ENCODE measurements at regions not wholly inside any gene's neighbourhood (a gene's known extent, or its start where the extent isn't known, plus 50 kb on each side); places are given as distances from the start of the nearest gene placed in this dataset.
"Not testable (repeated sequence)": the region's sequence is repeated elsewhere in the genome, so short reads cannot be mapped to it uniquely, and the experiment has no call there.

GRCh38 chr2:65957886-65958285, 477.0 kb upstream of the MEIS1 start:
- no peak for DNase-seq (ENCODE audit: low read depth in 3 of 3)

- DNase-seq (ENCODE audit: low read depth in 3 of 3), result no peak
Measured at GRCh38 chr2:65957454-65957853, 477.5 kb upstream of the MEIS1 start.

- no peak for DNase-seq (ENCODE audit: low read depth in 3 of 3)
Measured at GRCh38 chr2:65955259-65955658, 479.7 kb upstream of the MEIS1 start.

GRCh38 chr2:65952966-65953761, 481.8 kb upstream of the MEIS1 start:
- DNase-seq (ENCODE audit: low read depth in 3 of 3), result no peak

- no peak for DNase-seq (ENCODE audit: low read depth in 3 of 3)
Measured at GRCh38 chr2:65944213-65944612, 490.7 kb upstream of the MEIS1 start.

- DNase-seq (ENCODE audit: low read depth in 3 of 3), result no peak
Measured at GRCh38 chr2:65943099-65943786, 491.7 kb upstream of the MEIS1 start.

GRCh38 chr2:65940856-65941255, 494.1 kb upstream of the MEIS1 start:
- no peak for DNase-seq (ENCODE audit: low read depth in 3 of 3)

- DNase-seq (ENCODE audit: low read depth in 3 of 3), result no peak
Measured at GRCh38 chr2:65939687-65940086, 495.2 kb upstream of the MEIS1 start.

- no peak for DNase-seq (ENCODE audit: low read depth in 3 of 3)
Measured at GRCh38 chr2:65937379-65938160, 497.4 kb upstream of the MEIS1 start.

GRCh38 chr2:65934992-65935629, 499.8 kb upstream of the MEIS1 start:
- DNase-seq (ENCODE audit: low read depth in 3 of 3), result no peak

GRCh38 chr2:65932571-65932970, 500.2 kb upstream of the SPRED2 start:
- DNase-seq (ENCODE audit: low read depth in 3 of 3), result no peak

- no peak for DNase-seq (ENCODE audit: low read depth in 3 of 3)
Measured at GRCh38 chr2:65931056-65931455, 498.7 kb upstream of the SPRED2 start.

- no peak for DNase-seq (ENCODE audit: low read depth in 3 of 3)
Measured at GRCh38 chr2:65930259-65930658, 497.9 kb upstream of the SPRED2 start.

GRCh38 chr2:65929664-65930063, 497.3 kb upstream of the SPRED2 start:
- DNase-seq (ENCODE audit: low read depth in 3 of 3), result not testable (repeated sequence)

GRCh38 chr2:65922794-65923193, 490.4 kb upstream of the SPRED2 start:
- DNase-seq (ENCODE audit: low read depth in 3 of 3), result no peak

- DNase-seq (ENCODE audit: low read depth in 3 of 3), result no peak
Measured at GRCh38 chr2:65922030-65922429, 489.6 kb upstream of the SPRED2 start.

- DNase-seq (ENCODE audit: low read depth in 3 of 3), result no peak
Measured at GRCh38 chr2:65921116-65921515, 488.7 kb upstream of the SPRED2 start.

GRCh38 chr2:65920659-65921058, 488.3 kb upstream of the SPRED2 start:
- no peak for DNase-seq (ENCODE audit: low read depth in 3 of 3)

GRCh38 chr2:65919550-65920188, 487.3 kb upstream of the SPRED2 start:
- DNase-seq (ENCODE audit: low read depth in 3 of 3), result no peak

GRCh38 chr2:65918760-65919187, 486.4 kb upstream of the SPRED2 start:
- no peak for DNase-seq (ENCODE audit: low read depth in 3 of 3)

- DNase-seq (ENCODE audit: low read depth in 3 of 3), result no peak
Measured at GRCh38 chr2:65917986-65918385, 485.6 kb upstream of the SPRED2 start.
